ENCODE measurements at regions not wholly inside any gene's neighbourhood (a gene's known extent, or its start where the extent isn't known, plus 50 kb on each side); places are given as distances from the start of the nearest gene placed in this dataset.

- no peak overlapping the region for H3K4me3 ChIP-seq (ENCODE audit: low read depth, low read length)
- POLR2A ChIA-PET: no interaction called here
- CTCF ChIA-PET: no interaction called here
- TF ChIP-seq CTCF (IDR thresholded peaks at IDR 0.05; ENCODE audit: insufficient read depth, low read length, missing control alignments): no peak
- DNase-seq (ENCODE audit: low read depth, low spot score): no peak
These were observed 128.5 kb upstream of the POU3F1 start for GRCh38 chr1:38175121-38175520.

- no peak for TF ChIP-seq CTCF (IDR thresholded peaks at IDR 0.05; ENCODE audit: insufficient read depth, low read length, missing control alignments)
- CTCF ChIA-PET: no interaction called here
- no peak overlapping the region for H3K4me3 ChIP-seq (ENCODE audit: low read depth, low read length)
- DNase-seq (ENCODE audit: low read depth, low spot score): no peak
- POLR2A ChIA-PET: no interaction called here
These were observed 127.3 kb upstream of the POU3F1 start for GRCh38 chr1:38173848-38174247.

DNA sequence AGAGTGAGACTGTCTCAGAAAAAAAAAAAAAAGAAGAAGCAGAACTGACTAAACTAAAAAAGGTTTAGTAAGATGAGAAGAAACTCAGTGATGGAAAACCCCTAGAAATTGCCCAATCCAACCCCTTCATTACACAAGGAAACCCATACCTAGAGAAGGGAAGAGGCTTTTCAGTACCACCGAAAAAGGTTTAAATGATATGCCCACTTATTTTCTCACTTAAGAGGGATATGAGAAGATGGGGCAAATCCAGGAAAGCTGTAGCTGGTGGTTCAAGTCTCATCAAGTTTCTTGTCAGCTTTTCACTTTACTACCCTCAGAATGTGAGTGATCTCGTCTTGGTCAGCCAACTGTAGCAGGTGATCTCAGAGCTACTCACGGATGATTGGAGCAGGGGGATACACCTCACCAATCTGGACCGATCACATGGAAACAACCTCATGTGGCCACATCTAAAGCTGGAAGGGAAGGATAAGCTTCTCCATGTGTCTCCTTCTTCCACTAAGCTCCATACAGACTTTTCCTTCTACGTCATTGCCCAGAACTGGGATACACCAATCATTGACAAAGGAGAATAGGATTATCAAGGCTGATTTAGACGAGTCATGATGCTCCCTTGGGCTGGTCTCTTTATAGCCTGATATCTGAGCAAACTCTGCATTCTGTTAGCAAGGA is 126.7 kb upstream of the POU3F1 start:
- ChIA-PET POLR2A (no interaction called here), CTCF (no interaction called here)
- H3K4me3 ChIP-seq (ENCODE audit: low read depth, low read length): no peak overlapping the region
- DNase-seq (ENCODE audit: low read depth, low spot score): no peak
- no peak for TF ChIP-seq CTCF (IDR thresholded peaks at IDR 0.05; ENCODE audit: insufficient read depth, low read length, missing control alignments)

DNA sequence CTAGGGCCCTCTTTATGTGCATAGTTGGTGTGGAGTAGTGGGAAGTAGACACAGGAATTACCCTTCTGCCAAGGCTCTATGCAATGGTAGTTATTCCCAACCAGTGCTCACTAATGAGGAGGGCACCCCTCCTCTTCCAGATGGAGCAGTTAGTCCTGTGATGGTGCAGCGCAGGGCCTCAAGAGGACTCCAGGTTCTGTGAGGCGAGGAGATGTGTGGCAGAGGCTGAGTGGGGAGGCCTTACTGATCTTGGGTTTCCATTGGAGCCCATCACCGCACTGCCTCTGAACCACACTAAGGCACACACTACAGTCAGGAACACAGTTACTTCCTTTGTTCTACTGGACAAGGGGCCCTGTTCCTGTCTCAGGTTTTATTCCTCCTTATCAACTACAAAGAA is 122.5 kb upstream of the POU3F1 start:
- DNase-seq (ENCODE audit: low read depth, low spot score): no peak
- CTCF ChIA-PET: no interaction called here
- no peak overlapping the region for H3K4me3 ChIP-seq (ENCODE audit: low read depth, low read length)
- TF ChIP-seq CTCF (IDR thresholded peaks at IDR 0.05; ENCODE audit: insufficient read depth, low read length, missing control alignments): no peak
- POLR2A ChIA-PET: no interaction called here

- ChIA-PET POLR2A (no interaction called here), CTCF (no interaction called here)
- no peak for DNase-seq (ENCODE audit: low read depth, low spot score)
- no peak for TF ChIP-seq CTCF (IDR thresholded peaks at IDR 0.05; ENCODE audit: insufficient read depth, low read length, missing control alignments)
- H3K4me3 ChIP-seq (ENCODE audit: low read depth, low read length): no peak overlapping the region
These were observed 121.8 kb upstream of the POU3F1 start for GRCh38 chr1:38168365-38168764.

GRCh38 chr1:38166461-38166860 is 119.9 kb upstream of the POU3F1 start:
- DNase-seq (ENCODE audit: low read depth, low spot score): no peak
- POLR2A ChIA-PET: no interaction called here
- CTCF ChIA-PET: no interaction called here
- no peak for TF ChIP-seq CTCF (IDR thresholded peaks at IDR 0.05; ENCODE audit: insufficient read depth, low read length, missing control alignments)
- no peak overlapping the region for H3K4me3 ChIP-seq (ENCODE audit: low read depth, low read length)
